HCT116 (cell line): ENCODE measurements at regions not wholly inside any gene's neighbourhood (a gene's known extent, or its start where the extent isn't known, plus 50 kb on each side); places are given as distances from the start of the nearest gene placed in this dataset.

Experiments used
- ATAC-seq: fragments of 200-7000 bp; cut with Tn5 transposase; 2 replicates; pipeline ENCODE4 v1.9.1; 2020; ENCODE audit warnings: mild to moderate bottlenecking, moderate library complexity
- BruUV-seq: library from RNA; stranded (reverse); fragments of 400-500 nt; replicated peaks from 2 replicates; lab custom pipeline; 2021; lab: Mats Ljungman, UMichigan
- CTCF ChIA-PET: fragments of 300-600 bp; sonication (Branson Sonifier 250); formaldehyde crosslinking; loops from one replicate; lab custom pipeline; 2021; ENCODE audit warnings: antibody characterized with exemption; lab: Charles Lee
- POLR2A ChIA-PET: fragments of 300-600, 350-600 bp; sonication (Branson Sonifier 250); formaldehyde crosslinking; loops from one replicate; lab custom pipeline; 2021; ENCODE audit warnings: antibody characterized with exemption; lab: Charles Lee
- RAD21 ChIA-PET, 2 experiments: fragments of 300-600 bp; sonication (Branson Sonifier 250); formaldehyde crosslinking; loops; one replicate each; lab custom pipeline; 2023; ENCODE audit warnings: low total read pairs in 2 of 2; ENCODE audit not compliant: uncharacterized antibody in 2 of 2, unreplicated experiment in 2 of 2, low non-redundant PET in 1 of 2; lab: Charles Lee
- DNase-seq: peaks from one replicate; pipeline ENCODE4 v3.0.0-alpha.2; 2010; ENCODE audit warnings: low read depth, low spot score
- H2AFZ ChIP-seq: fragments of 200-600 bp; shearing (Covaris generic), sonication (generic); 2 replicates; pipeline ENCODE4 v1.6.1; 2017; ENCODE audit warnings: low read depth, mixed run types, mixed read lengths, antibody characterized with exemption, low read length; ENCODE audit not compliant: poor library complexity, severe bottlenecking
- H3K27ac ChIP-seq: 2 replicates; pipeline ENCODE4 v1.5.1; 2012; ENCODE audit warnings: low read depth, low read length
- H3K27me3 ChIP-seq: fragments of 200-600 bp; sonication (generic); 2 replicates; pipeline ENCODE4 v1.6.1; 2016; ENCODE audit warnings: mixed run types, low read length, mixed read lengths; ENCODE audit not compliant: insufficient read depth
- H3K36me3 ChIP-seq, 2 experiments: fragments of 200-500 bp in 1 of 2; fragments of 200-600 bp in 1 of 2; sonication (Bioruptor generic) in 1 of 2; sonication (generic) in 1 of 2; 2 replicates each; pipeline versions ENCODE4 v1.5.1 to v1.6.1; 2014 to 2016; ENCODE audit warnings: low read length in 2 of 2, inconsistent platforms in 1 of 2, mixed read lengths in 1 of 2, mixed run types in 1 of 2; ENCODE audit not compliant: insufficient read depth in 2 of 2, control insufficient read depth in 1 of 2
- H3K4me1 ChIP-seq, 2 experiments: fragments of 200-600 bp in 1 of 2; sonication (generic) in 1 of 2; 2 replicates each; pipeline versions ENCODE4 v1.5.1 to v1.6.1; 2012 to 2017; ENCODE audit warnings: low read length in 2 of 2, inconsistent platforms in 1 of 2, mild to moderate bottlenecking in 1 of 2, mixed read lengths in 1 of 2, mixed run types in 1 of 2, moderate library complexity in 1 of 2; ENCODE audit not compliant: insufficient read depth in 2 of 2, control insufficient read depth in 1 of 2
- H3K4me2 ChIP-seq: fragments of 200-600 bp; sonication (generic); 2 replicates; pipeline ENCODE4 v1.6.1; 2017; ENCODE audit warnings: mixed run types, low read length, mixed read lengths
- H3K4me3 ChIP-seq, 2 experiments: fragments of 200-600 bp in 1 of 2; sonication (generic) in 1 of 2; replicated peaks in 1 of 2; 2 replicates each; pipeline ENCODE4 v1.5.1; 2011 to 2016; ENCODE audit warnings: low read length in 2 of 2, control low read depth in 1 of 2, low read depth in 1 of 2, mild to moderate bottlenecking in 1 of 2, mixed read lengths in 1 of 2, mixed run types in 1 of 2
- H3K79me2 ChIP-seq: fragments of 200-600 bp; sonication (generic); 2 replicates; pipeline ENCODE4 v1.6.1; 2017; ENCODE audit warnings: mild to moderate bottlenecking, mixed run types, low read length, moderate library complexity, mixed read lengths; ENCODE audit not compliant: insufficient read depth
- H3K9ac ChIP-seq: fragments of 200-600 bp; sonication (generic); 2 replicates; pipeline ENCODE4 v1.6.1; 2016; ENCODE audit warnings: low read length, mixed read lengths
- H3K9me2 ChIP-seq: fragments of 200-600 bp; sonication (generic), shearing (Covaris generic); 2 replicates; pipeline ENCODE4 v1.6.1; 2017; ENCODE audit warnings: mixed run types, mild to moderate bottlenecking, moderate library complexity; ENCODE audit not compliant: insufficient read depth
- H3K9me3 ChIP-seq, 2 experiments: fragments of 200-500 bp in 1 of 2; fragments of 200-600 bp in 1 of 2; sonication (Bioruptor generic) in 1 of 2; sonication (generic) in 1 of 2; 2 replicates each; pipeline ENCODE4 v1.6.1; 2014 to 2017; ENCODE audit warnings: low read length in 2 of 2, mixed read lengths in 2 of 2, inconsistent platforms in 1 of 2, low read depth in 1 of 2, mild to moderate bottlenecking in 1 of 2, mixed run types in 1 of 2, moderate library complexity in 1 of 2; ENCODE audit not compliant: control insufficient read depth in 1 of 2, insufficient read depth in 1 of 2
- H4K20me1 ChIP-seq: fragments of 200-600 bp; sonication (generic), shearing (Covaris generic); 2 replicates; pipeline ENCODE4 v1.6.1; 2017; ENCODE audit warnings: mixed run types, mild to moderate bottlenecking, moderate library complexity; ENCODE audit not compliant: insufficient read depth
- ATF3 ChIP-seq: IDR thresholded peaks from 2 replicates; pipeline ENCODE4 v1.6.1; 2012
- CBX3 ChIP-seq: IDR thresholded peaks from 2 replicates; pipeline ENCODE4 v1.6.1; 2012; ENCODE audit warnings: low read depth
- CEBPB ChIP-seq: IDR thresholded peaks from 2 replicates; pipeline ENCODE4 v1.6.1; 2012; ENCODE audit warnings: low read depth
- CTCF ChIP-seq, 3 experiments: fragments of 200-600 bp in 1 of 3; sonication (generic) in 1 of 3; IDR thresholded peaks in 2 of 3; conservative IDR thresholded peaks in 1 of 3; 2 replicates each; pipeline ENCODE4 v1.5.1; 2012 to 2017; ENCODE audit warnings: low read depth in 2 of 3, low read length in 2 of 3, antibody characterized with exemption in 1 of 3, borderline replicate concordance in 1 of 3, control low read depth in 1 of 3, mild to moderate bottlenecking in 1 of 3, mixed read lengths in 1 of 3, mixed run types in 1 of 3, moderate library complexity in 1 of 3; ENCODE audit not compliant: insufficient read depth in 1 of 3
- EGR1 ChIP-seq: IDR thresholded peaks from 2 replicates; pipeline ENCODE4 v1.6.1; 2012; ENCODE audit warnings: low read depth
- ELF1 ChIP-seq: IDR thresholded peaks from 2 replicates; pipeline ENCODE4 v1.6.1; 2012; ENCODE audit warnings: low read depth, borderline replicate concordance
- EZH2 ChIP-seq: fragments of 200-600 bp; sonication (generic); IDR thresholded peaks from 2 replicates; pipeline ENCODE4 v1.6.1; 2017; ENCODE audit warnings: antibody characterized with exemption, mixed run types
- EZH2phosphoT487 ChIP-seq: fragments of 200-600 bp; IDR thresholded peaks from 2 replicates; pipeline ENCODE4 v1.6.1; 2018; ENCODE audit warnings: antibody characterized with exemption, borderline replicate concordance
- FOSL1 ChIP-seq: IDR thresholded peaks from 2 replicates; pipeline ENCODE4 v1.6.1; 2012; ENCODE audit warnings: low read depth
- POLR2A ChIP-seq: IDR thresholded peaks from 2 replicates; pipeline ENCODE4 v1.7.0; 2011; ENCODE audit warnings: borderline replicate concordance; ENCODE audit not compliant: insufficient read depth, insufficient read length; ENCODE audit errors: extremely low read depth
- SP1 ChIP-seq: IDR thresholded peaks from 2 replicates; pipeline ENCODE4 v1.6.1; 2012; ENCODE audit warnings: low read depth
- SRF ChIP-seq: IDR thresholded peaks from 2 replicates; pipeline ENCODE4 v1.6.1; 2012; ENCODE audit warnings: low read depth
- TCF7L2 ChIP-seq: IDR thresholded peaks from 2 replicates; pipeline ENCODE4 v1.7.0; 2011; ENCODE audit warnings: borderline replicate concordance, inconsistent platforms; ENCODE audit not compliant: insufficient read depth, insufficient read length; ENCODE audit errors: extremely low read depth
- YY1 ChIP-seq: IDR thresholded peaks from 2 replicates; pipeline ENCODE4 v1.6.1; 2011; ENCODE audit warnings: low read length, low read depth, moderate library complexity, mild to moderate bottlenecking; ENCODE audit not compliant: insufficient replicate concordance; ENCODE audit errors: extremely low read depth
- ZBTB33 ChIP-seq: IDR thresholded peaks from 2 replicates; pipeline ENCODE4 v1.6.1; 2011; ENCODE audit warnings: mild to moderate bottlenecking, low read length, moderate library complexity; ENCODE audit not compliant: insufficient replicate concordance; ENCODE audit errors: extremely low read depth
- ZFX ChIP-seq: fragments of 450-650 bp; IDR thresholded peaks from 2 replicates; pipeline ENCODE4 v1.6.1; 2017
- intact Hi-C: fragments of 100-400 bp; cut with micrococcal nuclease; formaldehyde crosslinking; loops from 2 replicates; pipeline ENCODE4 v1.10.0; 2022

GRCh38 chr6:81844686-81845085 is 92.2 kb upstream of the TENT5A start:
- no peaks in the 10 kb centered on the region for H3K36me3 ChIP-seq
- CTCF ChIA-PET: no interaction called here
- H3K9ac ChIP-seq: no peak overlapping the region
- H2AFZ ChIP-seq: no peak overlapping the region
- no peaks in the 10 kb centered on the region for H3K79me2 ChIP-seq
- no peak overlapping the region for H3K4me2 ChIP-seq
- H3K9me3 ChIP-seq: no peaks in the 10 kb centered on the region
- no peaks in the 10 kb centered on the region for H3K27me3 ChIP-seq
- H3K4me3 ChIP-seq: no peak overlapping the region
- POLR2A ChIA-PET: no interaction called here
- no peaks in the 10 kb centered on the region for H4K20me1 ChIP-seq
- H3K4me1 ChIP-seq: no peaks in the 10 kb centered on the region; a peak in 1 of 4 replicates
- TF ChIP-seq CBX3 (no peak), ZFX (no peak), SRF (no peak), ELF1 (no peak), CEBPB (no peak), SP1 (no peak)
- DNase-seq (no peak), ATAC-seq (no peak)
- no TSS peak for BruUV-seq
- H3K9me2 ChIP-seq: no peaks in the 10 kb centered on the region
- RAD21 ChIA-PET: no interaction called here
- H3K27ac ChIP-seq: no peak overlapping the region
- intact Hi-C loops: no loop called here

GRCh38 chr6:81843302-81843701 is 90.8 kb upstream of the TENT5A start:
- intact Hi-C loops: no loop called here
- POLR2A ChIA-PET: no interaction called here
- H4K20me1 ChIP-seq: no peaks in the 10 kb centered on the region
- TF ChIP-seq EZH2 (no peak), ZBTB33 (no peak), YY1 (no peak), EZH2phosphoT487 (no peak), FOSL1 (no peak), TCF7L2 (no peak), ZFX (no peak), ATF3 (no peak), EGR1 (no peak), CTCF (IDR thresholded peaks at IDR 0.05 in 2 of 3, conservative IDR thresholded peaks at IDR 0.05 in 1 of 3; ENCODE audit: borderline replicate concordance in 1 of 3, insufficient read depth in 1 of 3, low read depth in 2 of 3, low read length in 2 of 3) (no peak), POLR2A (no peak)

More at GRCh38 chr6:81843302-81843701, 90.8 kb upstream of the TENT5A start:
- no peak overlapping the region for H3K27ac ChIP-seq
- no peak overlapping the region for H3K4me3 ChIP-seq
- H3K27me3 ChIP-seq: no peaks in the 10 kb centered on the region
- no peak for DNase-seq
- ATAC-seq: no peak
- H3K9me2 ChIP-seq: no peaks in the 10 kb centered on the region
- no peak overlapping the region for H2AFZ ChIP-seq
- H3K9me3 ChIP-seq: no peaks in the 10 kb centered on the region
- BruUV-seq: no TSS peak
- RAD21 ChIA-PET: no interaction called here
- no peaks in the 10 kb centered on the region for H3K36me3 ChIP-seq
- H3K79me2 ChIP-seq: no peaks in the 10 kb centered on the region
- H3K4me2 ChIP-seq: no peak overlapping the region
- H3K4me1 ChIP-seq: no peaks in the 10 kb centered on the region; a peak in 1 of 4 replicates
- CTCF ChIA-PET: no interaction called here
- no peak overlapping the region for H3K9ac ChIP-seq
